22Rv1 (cell line): ENCODE measurements at regions not wholly inside any gene's neighbourhood (a gene's known extent, or its start where the extent isn't known, plus 50 kb on each side); places are given as distances from the start of the nearest gene placed in this dataset.

ENCODE experiments used
- H3K27ac ChIP-seq: fragments of 450-650 bp; 2 replicates; pipeline ENCODE4 v1.5.1; 2017
- ZFX ChIP-seq: fragments of 450-650 bp; IDR thresholded peaks from 2 replicates; pipeline ENCODE4 v1.6.1; 2017; ENCODE audit warnings: antibody characterized with exemption, borderline replicate concordance
- TF ChIP-seq, protein P1 (sequence below): fragments of 450-650 bp; IDR thresholded peaks from 2 replicates; pipeline ENCODE4 v1.5.1; 2017; ENCODE audit warnings: mild to moderate bottlenecking

- H3K27ac ChIP-seq = no peak overlapping the region
- TF ChIP-seq, protein P1, sequence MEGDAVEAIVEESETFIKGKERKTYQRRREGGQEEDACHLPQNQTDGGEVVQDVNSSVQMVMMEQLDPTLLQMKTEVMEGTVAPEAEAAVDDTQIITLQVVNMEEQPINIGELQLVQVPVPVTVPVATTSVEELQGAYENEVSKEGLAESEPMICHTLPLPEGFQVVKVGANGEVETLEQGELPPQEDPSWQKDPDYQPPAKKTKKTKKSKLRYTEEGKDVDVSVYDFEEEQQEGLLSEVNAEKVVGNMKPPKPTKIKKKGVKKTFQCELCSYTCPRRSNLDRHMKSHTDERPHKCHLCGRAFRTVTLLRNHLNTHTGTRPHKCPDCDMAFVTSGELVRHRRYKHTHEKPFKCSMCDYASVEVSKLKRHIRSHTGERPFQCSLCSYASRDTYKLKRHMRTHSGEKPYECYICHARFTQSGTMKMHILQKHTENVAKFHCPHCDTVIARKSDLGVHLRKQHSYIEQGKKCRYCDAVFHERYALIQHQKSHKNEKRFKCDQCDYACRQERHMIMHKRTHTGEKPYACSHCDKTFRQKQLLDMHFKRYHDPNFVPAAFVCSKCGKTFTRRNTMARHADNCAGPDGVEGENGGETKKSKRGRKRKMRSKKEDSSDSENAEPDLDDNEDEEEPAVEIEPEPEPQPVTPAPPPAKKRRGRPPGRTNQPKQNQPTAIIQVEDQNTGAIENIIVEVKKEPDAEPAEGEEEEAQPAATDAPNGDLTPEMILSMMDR = no peak
- TF ChIP-seq ZFX = no peak
Observed at GRCh38 chr1:115475901-115476300, 137.9 kb upstream of the NGF start.

GRCh38 chr1:115475252-115475651 is 137.2 kb upstream of the NGF start:
- TF ChIP-seq ZFX = no peak
- TF ChIP-seq, protein P1 = no peak
- H3K27ac ChIP-seq = no peak overlapping the region

- TF ChIP-seq, protein P1 = no peak
- TF ChIP-seq ZFX = no peak
- H3K27ac ChIP-seq = no peak overlapping the region
Observed at GRCh38 chr1:115473986-115474565, 136.0 kb upstream of the NGF start.

- TF ChIP-seq, protein P1 = peak; percentile 90
- TF ChIP-seq ZFX = no peak
- H3K27ac ChIP-seq = no peak overlapping the region
Observed at GRCh38 chr1:115469703-115470476, 131.8 kb upstream of the NGF start.

GRCh38 chr1:115467790-115468189 is 129.7 kb upstream of the NGF start:
- TF ChIP-seq, protein P1 = no peak
- no peak for TF ChIP-seq ZFX
- no peak overlapping the region for H3K27ac ChIP-seq

GRCh38 chr1:115467196-115467595 is 129.1 kb upstream of the NGF start:
- TF ChIP-seq ZFX = no peak
- TF ChIP-seq, protein P1 = no peak
- H3K27ac ChIP-seq = no peak overlapping the region

DNA sequence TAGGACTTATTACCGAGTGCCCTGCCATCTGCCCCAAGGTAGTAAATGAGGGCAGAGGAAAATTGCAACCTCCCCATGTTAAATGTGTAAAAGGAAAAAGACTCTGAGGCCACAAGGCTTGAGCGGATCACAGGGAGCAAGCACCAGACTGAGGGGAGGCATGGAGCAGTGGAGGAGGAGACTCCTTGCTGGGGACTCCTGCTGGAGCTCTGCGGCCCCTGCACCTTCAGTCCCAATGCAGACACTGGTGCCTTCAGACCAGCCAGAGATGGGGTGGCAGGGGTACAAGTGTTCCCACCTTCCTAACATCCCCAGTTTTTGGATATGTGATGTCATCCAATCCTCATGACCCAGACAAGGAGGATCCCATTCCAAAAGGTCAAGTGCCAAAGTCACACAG is 128.4 kb upstream of the NGF start:
- TF ChIP-seq ZFX = no peak
- TF ChIP-seq, protein P1 = no peak

More for the DNA sequence above, 128.4 kb upstream of the NGF start:
- no peak overlapping the region for H3K27ac ChIP-seq
